ENCODE measurements at regions not wholly inside any gene's neighbourhood (a gene's known extent, or its start where the extent isn't known, plus 50 kb on each side); places are given as distances from the start of the nearest gene placed in this dataset.

DNA sequence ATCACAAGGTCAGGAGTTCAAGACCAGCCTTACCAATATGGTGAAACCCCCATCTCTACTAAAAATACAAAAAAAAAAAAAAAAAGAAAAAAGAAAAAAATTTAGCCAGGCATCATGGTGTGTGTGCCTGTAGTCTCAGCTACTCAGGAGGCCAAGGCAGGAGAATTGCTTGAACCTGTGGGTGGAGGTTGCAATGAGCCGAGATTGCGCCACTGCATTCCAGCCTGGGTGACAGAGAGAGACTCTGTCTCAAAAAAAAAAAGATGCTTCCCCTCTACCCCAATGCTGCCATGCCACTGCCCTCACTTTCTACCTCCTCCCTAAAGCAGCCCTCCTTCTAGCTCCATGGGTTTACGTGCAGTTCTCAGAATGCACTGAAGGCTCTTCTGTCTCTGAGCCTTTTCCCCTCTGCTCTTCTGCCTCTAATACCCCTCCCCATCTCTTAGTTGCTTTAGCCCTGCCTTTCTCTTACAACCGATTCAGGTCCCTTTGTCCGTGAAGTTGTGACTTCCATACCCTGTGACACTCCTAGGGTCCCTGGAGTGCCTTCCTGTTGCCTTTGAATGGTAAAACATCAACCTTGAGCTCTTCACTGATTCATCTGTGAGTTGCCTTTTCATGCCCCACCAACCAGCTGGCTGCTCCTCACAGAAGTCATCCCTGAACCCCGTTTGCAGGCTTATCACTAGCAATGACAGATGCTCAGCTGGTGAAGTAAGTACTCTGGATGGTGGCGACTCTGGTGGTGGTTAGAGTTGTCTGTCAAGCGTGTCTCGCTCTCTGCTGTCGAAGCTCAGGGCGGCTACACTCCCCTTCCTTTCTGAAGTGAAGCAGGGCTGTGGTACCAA, 234.9 kb downstream of the RHOU start:
- H3K27ac Mint-ChIP-seq: peak overlapping the region in 2 of 7 donors; percentile 14 to 56
- H3K36me3 Mint-ChIP-seq: peaks cover 0 to 3% of the 10 kb centered on the region in 2 donors
- H3K36me3 ChIP-seq (replicated peaks in 1 of 2; ENCODE audit: control insufficient read depth in 1 of 2, insufficient read depth in 2 of 2, low read length in 2 of 2): no peaks in the 10 kb centered on the region
- DNase-seq: no peak
- H3K4me1 ChIP-seq (ENCODE audit: control insufficient read depth in 1 of 2, insufficient read depth in 2 of 2, low read length in 2 of 2): peaks cover 16 to 31% of the 10 kb centered on the region in 2 donors
- H2AFZ ChIP-seq (ENCODE audit: insufficient read depth, low read depth, low read length, poor library complexity, severe bottlenecking): no peak overlapping the region
- no peaks in the 10 kb centered on the region for H3K9me3 Mint-ChIP-seq
- H3K9me3 ChIP-seq (replicated peaks in 1 of 2; ENCODE audit: control insufficient read depth in 1 of 2, insufficient read depth in 1 of 2, low read length in 2 of 2): no peaks in the 10 kb centered on the region
- 87% methylated on average over 6 of the region's 11 CpGs for WGBS (ENCODE audit: insufficient coverage)
- no peak overlapping the region for H3K4me2 ChIP-seq (replicated peaks; ENCODE audit: extremely low read depth, low read length, poor library complexity, severe bottlenecking)
- H3K9ac ChIP-seq (ENCODE audit: insufficient read depth, low read length, poor library complexity, severe bottlenecking): no peak overlapping the region
- intact Hi-C loops (cut with micrococcal nuclease): no loop called here
- TF ChIP-seq CTCF (IDR thresholded peaks at IDR 0.05): no peak
- no peaks in the 10 kb centered on the region for H4K20me1 ChIP-seq (ENCODE audit: insufficient read depth, low read length)
- H3K4me3 Mint-ChIP-seq: no peak overlapping the region
- no peaks in the 10 kb centered on the region for H3K27me3 ChIP-seq (ENCODE audit: control insufficient read depth in 2 of 2, insufficient read depth in 2 of 2, low read length in 2 of 2)
- H3K79me2 ChIP-seq (ENCODE audit: insufficient read depth, low read length): no peaks in the 10 kb centered on the region
- no peak overlapping the region for H3K27ac ChIP-seq (ENCODE audit: low read depth in 1 of 2, low read length in 2 of 2)
- peaks cover 17% of the 10 kb centered on the region for H3K4me1 Mint-ChIP-seq
- no peak overlapping the region for H3K4me3 ChIP-seq (replicated peaks in 1 of 3; ENCODE audit: low read depth in 2 of 3, low read length in 3 of 3)
- peaks cover 0 to 2% (median 0%) of the 10 kb centered on the region in 3 donors for H3K27me3 Mint-ChIP-seq (ENCODE audit: low read depth in 3 of 3)

DNA sequence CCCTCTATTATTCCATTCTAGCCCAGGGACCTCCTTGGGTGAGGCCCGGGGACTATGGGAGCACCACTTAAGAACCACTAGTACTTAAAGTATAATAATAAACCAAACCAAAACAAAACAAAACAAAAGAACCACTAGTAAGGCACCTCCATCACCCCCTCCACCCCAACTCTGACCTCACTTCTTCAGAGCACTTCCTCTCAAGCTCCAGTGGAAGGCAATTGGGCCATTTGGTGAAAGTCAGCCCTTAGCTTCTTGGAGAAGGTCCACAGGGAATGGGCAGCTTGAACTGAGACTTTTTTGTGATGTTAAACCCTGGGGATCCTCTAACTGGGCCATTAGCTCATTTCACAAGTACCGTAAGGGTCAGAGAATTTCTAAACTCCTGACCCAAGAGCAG, 237.3 kb downstream of the RHOU start:
- peak overlapping the region in 2 of 7 donors; percentile 31 to 57 for H3K27ac Mint-ChIP-seq
- intact Hi-C loops (cut with micrococcal nuclease): no loop called here
- H3K4me3 ChIP-seq (replicated peaks in 1 of 3; ENCODE audit: low read depth in 2 of 3, low read length in 3 of 3): no peak overlapping the region
- 50% methylated on average over 1 of the region's 2 CpGs for WGBS (ENCODE audit: insufficient coverage)
- no peaks in the 10 kb centered on the region for H3K79me2 ChIP-seq (ENCODE audit: insufficient read depth, low read length)
- H3K9me3 ChIP-seq (replicated peaks in 1 of 2; ENCODE audit: control insufficient read depth in 1 of 2, insufficient read depth in 1 of 2, low read length in 2 of 2): no peaks in the 10 kb centered on the region
- no peak overlapping the region for H3K9ac ChIP-seq (ENCODE audit: insufficient read depth, low read length, poor library complexity, severe bottlenecking)
- no peak overlapping the region for H3K4me3 Mint-ChIP-seq
- peaks cover 0 to 2% (median 2%) of the 10 kb centered on the region in 3 donors for H3K27me3 Mint-ChIP-seq (ENCODE audit: low read depth in 3 of 3)
- no peaks in the 10 kb centered on the region for H4K20me1 ChIP-seq (ENCODE audit: insufficient read depth, low read length)
- peak in 2 of 3 donors; percentile 24 to 27 for DNase-seq
- H3K4me2 ChIP-seq (replicated peaks; ENCODE audit: extremely low read depth, low read length, poor library complexity, severe bottlenecking): no peak overlapping the region
- H3K27ac ChIP-seq (ENCODE audit: low read depth in 1 of 2, low read length in 2 of 2): no peak overlapping the region
- H3K4me1 Mint-ChIP-seq: peaks cover 17% of the 10 kb centered on the region
- no peaks in the 10 kb centered on the region for H3K27me3 ChIP-seq (ENCODE audit: control insufficient read depth in 2 of 2, insufficient read depth in 2 of 2, low read length in 2 of 2)
- H2AFZ ChIP-seq (ENCODE audit: insufficient read depth, low read depth, low read length, poor library complexity, severe bottlenecking): peak overlapping the region; percentile 66
- H3K9me3 Mint-ChIP-seq: no peaks in the 10 kb centered on the region
- peaks cover 0 to 3% of the 10 kb centered on the region in 2 donors for H3K36me3 Mint-ChIP-seq
- no peaks in the 10 kb centered on the region for H3K36me3 ChIP-seq (replicated peaks in 1 of 2; ENCODE audit: control insufficient read depth in 1 of 2, insufficient read depth in 2 of 2, low read length in 2 of 2)
- peaks cover 16 to 31% of the 10 kb centered on the region in 2 donors for H3K4me1 ChIP-seq (ENCODE audit: control insufficient read depth in 1 of 2, insufficient read depth in 2 of 2, low read length in 2 of 2)
- no peak for TF ChIP-seq CTCF (IDR thresholded peaks at IDR 0.05)

Measured in CD14-positive monocyte (primary cell).